Inflammatory macrophage (primary cell): ENCODE measurements at regions not wholly inside any gene's neighbourhood (a gene's known extent, or its start where the extent isn't known, plus 50 kb on each side); places are given as distances from the start of the nearest gene placed in this dataset.
"Not testable (repeated sequence)": the region's sequence is repeated elsewhere in the genome, so short reads cannot be mapped to it uniquely, and the experiment has no call there.

ENCODE experiments used
- DNase-seq, 2 donors: peaks; one replicate each; pipeline ENCODE4 v3.0.0-alpha.2; 2020 to 2022

DNA sequence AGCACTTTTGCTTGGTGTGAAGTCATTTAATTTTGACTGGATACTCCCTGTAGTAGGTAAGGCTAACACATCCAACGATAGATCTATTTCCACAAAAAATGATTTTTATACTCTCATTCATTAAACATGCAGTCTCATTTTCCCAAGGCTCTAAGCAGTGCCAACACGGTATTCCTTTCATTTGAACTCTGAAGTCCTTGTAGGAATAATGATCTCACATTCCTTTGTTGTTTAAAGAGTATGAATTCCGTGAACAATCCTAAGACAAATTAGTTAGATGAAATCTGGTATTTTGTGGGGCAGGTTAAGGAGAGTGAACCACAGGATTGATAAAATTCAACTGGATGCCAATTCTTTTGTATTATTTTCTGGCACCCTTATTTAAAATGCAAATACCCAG lies 66.6 kb downstream of the LACC1 start:
- DNase-seq: no peak

DNA sequence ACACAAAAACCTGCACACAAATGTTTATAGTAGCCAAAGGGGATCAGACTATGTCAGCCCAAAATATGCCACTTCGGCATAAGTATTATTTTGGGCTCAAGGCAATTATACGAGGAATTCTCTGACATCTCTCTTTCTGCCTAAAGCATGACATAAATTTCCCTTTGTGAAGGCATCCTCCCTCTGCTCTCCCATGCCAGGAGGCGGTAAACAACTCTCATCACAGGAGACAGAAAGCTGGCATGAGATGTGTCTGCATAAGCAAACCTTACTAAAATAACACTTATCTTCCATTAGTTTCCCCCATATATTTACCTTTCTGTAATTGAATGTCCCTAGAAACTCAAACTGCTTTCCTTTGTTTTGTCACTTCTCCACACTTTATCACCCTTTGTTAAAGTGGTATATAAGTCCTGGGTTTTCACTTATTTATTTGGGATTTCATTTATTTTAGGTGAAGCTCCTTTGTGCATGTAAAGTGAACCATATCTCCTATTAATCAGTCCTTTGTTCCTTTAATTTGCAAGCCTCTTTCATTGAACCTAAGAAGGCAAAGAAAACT lies 68.3 kb downstream of the LACC1 start:
- DNase-seq: no peak

DNA sequence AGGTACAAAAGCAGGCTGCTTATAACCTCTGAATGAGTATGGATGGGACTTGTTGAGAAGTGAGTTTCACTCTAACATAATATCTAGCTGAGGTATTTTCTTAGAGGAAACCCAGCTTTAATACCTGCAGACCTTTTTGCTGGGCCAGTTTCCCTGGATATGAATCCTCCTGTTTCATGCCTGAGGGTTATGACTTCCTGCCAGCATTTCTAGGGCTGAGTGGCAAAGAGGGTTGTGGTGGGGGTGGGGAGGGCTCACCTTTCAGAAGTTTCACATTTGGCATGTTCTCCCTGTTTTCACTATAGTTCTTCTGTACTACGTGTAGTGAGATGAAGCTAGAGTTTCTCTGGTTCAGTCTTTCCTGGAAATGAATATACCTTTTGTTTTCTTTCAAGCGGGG lies 73.7 kb downstream of the LACC1 start:
- no peak for DNase-seq

DNA sequence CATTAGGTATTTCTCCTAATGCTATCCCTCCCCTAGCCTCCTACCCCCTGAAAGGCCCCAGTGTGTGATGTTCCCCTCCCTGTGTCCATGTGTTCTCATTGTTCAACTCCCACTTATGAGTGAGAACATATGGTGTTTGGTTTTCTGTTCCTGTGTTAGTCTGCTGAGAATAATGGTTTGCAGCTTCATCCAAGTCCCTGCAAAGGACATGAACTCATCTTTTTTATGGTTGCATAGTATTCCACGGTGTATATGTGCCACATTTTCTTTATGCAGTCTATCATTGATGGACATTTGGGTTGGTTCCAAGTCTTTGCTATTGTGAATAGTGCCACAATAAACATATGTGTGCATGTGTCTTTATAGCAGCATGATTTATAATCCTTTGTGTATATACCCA lies 77.3 kb downstream of the LACC1 start:
- not testable (repeated sequence) for DNase-seq

DNA sequence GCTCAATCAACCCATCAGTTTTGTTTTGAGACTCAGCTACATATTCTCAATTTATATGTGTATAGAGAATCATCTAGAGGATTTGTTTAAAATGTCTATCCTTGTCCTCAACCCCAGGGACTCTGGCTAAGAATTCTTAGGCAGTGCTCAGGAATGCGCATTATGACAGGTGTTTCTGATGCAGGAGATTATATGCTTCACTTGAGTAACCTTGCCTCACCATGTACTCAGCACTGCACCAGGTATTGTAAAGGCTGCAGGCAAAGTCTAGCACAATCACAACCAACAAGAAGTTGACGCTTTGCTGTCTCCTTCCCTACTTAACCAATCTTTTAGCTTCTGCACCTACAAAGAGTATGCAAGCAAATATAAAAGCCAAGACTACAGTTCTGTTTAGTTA lies 79.6 kb downstream of the LACC1 start:
- DNase-seq: no peak

DNA sequence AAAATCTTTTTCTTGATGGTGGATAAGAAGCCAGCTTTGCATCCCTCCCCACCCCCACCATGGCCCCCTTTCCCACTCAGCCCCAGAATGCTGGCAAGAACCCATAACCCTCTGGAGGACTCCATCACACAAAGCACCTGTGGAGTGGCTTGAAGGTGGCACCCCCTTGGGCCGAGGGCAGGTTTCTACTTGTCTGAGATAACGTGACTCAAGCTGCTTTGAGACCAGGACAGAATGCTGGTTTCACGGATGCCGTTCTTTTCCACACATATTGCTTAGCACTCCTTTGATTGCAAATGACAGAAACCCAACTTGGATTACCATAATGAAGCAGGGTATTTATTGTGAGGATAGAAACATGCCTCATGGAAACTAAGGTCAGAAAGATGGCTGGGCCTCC lies 82.2 kb downstream of the LACC1 start:
- DNase-seq: no peak

DNA sequence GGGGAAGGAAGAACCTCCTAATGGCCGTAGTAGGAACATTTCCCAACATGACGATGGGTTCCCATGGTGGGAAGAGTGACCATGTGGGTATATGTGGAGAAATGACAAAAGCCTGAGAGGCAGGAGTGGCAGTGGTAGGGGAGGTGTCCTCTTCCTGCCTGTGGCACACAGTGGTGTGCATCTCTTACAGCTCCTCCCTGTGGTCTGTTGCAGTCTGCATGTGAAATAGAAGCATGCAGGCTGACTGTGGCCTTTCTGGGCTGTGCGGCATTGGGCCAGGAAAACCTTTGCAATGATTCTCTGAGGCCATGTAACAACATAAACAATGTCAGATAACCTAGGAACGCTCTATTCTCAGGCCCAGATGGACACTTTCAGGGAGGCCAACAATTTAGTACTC lies 84.0 kb downstream of the LACC1 start:
- DNase-seq: no peak

DNA sequence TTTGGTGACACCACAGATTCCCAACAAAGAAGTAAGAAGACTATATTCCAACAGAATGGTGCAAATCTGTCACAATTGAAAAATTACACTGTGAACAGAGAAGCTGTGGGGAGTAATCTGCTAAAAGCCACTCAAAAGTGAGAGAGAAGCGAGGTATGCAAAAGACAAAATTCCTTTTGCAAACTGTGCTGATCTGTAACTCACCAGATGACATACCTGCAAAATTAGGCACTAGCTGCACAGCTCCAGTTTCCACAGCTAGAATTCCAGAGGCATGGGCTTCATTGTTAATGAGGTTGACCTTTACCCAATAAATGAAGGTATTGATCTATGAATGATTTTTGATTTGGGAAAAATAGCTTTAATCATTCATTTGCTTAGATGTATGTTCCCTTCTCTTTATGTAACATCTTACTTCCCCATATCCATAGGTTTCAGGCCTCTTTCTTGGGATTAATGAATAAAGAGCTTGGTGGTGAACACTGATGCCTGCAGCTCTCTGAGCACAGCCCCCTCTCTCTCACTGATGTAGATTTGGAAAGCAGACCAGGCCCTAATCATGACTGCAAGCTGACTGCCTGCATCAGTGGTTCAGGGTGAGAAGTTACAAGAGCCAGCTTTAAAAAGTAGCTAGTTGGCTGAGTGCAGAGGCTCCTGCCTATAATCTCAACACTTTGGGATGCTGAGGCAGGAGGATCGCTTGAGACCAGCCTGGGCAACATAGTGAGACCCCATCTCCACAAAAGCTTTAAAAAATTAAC lies 85.2 kb downstream of the LACC1 start:
- DNase-seq: no peak

DNA sequence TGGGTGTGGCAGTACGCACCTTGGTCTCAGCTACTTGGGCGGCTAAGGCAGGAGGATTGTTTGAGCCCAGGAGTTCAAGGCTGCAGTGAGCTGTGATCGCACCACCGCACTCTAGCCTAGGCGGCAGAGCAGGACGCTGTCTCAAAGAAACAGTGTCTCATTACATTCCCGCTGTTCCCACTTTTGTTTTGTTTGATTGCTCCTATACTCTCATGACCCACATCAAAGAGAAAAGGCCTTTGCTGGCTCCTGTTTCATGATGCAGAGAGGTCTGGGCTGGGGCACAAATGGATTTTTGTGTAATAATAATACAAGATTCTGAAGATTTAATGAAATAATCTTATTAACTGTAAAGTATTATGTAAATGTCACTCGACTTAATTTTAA lies 85.7 kb downstream of the LACC1 start:
- no peak for DNase-seq

DNA sequence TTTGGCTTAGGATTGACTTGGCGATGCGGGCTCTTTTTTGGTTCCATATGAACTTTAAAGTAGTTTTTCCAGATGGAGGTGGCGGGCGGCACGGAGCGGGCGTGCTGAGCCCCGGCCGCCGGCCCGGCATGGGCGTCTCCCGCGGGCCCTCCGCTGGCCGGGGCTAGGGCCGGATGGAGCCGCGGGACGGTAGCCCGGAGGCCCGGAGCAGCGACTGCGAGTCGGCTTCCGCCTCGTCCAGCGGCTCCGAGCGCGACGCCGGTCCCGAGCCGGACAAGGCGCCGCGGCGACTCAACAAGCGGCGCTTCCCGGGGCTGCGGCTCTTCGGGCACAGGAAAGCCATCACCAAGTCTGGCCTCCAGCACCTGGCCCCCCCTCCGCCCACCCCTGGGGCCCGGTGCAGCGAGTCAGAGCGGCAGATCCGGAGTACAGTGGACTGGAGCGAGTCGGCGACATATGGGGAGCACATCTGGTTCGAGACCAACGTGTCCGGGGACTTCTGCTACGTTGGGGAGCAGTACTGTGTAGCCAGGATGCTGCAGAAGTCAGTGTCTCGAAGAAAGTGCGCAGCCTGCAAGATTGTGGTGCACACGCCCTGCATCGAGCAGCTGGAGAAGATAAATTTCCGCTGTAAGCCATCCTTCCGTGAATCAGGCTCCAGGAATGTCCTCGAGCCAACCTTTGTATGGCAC lies 88.7 kb downstream of the LACC1 start:
- not testable (repeated sequence) for DNase-seq

DNA sequence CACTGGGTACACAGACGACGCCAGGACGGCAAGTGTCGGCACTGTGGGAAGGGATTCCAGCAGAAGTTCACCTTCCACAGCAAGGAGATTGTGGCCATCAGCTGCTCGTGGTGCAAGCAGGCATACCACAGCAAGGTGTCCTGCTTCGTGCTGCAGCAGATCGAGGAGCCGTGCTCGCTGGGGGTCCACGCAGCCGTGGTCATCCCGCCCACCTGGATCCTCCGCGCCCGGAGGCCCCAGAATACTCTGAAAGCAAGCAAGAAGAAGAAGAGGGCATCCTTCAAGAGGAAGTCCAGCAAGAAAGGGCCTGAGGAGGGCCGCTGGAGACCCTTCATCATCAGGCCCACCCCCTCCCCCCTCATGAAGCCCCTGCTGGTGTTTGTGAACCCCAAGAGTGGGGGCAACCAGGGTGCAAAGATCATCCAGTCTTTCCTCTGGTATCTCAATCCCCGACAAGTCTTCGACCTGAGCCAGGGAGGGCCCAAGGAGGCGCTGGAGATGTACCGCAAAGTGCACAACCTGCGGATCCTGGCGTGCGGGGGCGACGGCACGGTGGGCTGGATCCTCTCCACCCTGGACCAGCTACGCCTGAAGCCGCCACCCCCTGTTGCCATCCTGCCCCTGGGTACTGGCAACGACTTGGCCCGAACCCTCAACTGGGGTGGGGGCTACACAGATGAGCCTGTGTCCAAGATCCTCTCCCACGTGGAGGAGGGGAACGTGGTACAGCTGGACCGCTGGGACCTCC lies 89.4 kb downstream of the LACC1 start:
- DNase-seq: not testable (repeated sequence)

DNA sequence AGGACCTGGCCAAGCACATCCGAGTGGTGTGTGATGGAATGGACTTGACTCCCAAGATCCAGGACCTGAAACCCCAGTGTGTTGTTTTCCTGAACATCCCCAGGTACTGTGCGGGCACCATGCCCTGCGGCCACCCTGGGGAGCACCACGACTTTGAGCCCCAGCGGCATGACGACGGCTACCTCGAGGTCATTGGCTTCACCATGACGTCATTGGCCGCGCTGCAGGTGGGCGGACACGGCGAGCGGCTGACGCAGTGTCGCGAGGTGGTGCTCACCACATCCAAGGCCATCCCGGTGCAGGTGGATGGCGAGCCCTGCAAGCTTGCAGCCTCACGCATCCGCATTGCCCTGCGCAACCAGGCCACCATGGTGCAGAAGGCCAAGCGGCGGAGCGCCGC lies 90.2 kb downstream of the LACC1 start:
- DNase-seq: not testable (repeated sequence)

DNA sequence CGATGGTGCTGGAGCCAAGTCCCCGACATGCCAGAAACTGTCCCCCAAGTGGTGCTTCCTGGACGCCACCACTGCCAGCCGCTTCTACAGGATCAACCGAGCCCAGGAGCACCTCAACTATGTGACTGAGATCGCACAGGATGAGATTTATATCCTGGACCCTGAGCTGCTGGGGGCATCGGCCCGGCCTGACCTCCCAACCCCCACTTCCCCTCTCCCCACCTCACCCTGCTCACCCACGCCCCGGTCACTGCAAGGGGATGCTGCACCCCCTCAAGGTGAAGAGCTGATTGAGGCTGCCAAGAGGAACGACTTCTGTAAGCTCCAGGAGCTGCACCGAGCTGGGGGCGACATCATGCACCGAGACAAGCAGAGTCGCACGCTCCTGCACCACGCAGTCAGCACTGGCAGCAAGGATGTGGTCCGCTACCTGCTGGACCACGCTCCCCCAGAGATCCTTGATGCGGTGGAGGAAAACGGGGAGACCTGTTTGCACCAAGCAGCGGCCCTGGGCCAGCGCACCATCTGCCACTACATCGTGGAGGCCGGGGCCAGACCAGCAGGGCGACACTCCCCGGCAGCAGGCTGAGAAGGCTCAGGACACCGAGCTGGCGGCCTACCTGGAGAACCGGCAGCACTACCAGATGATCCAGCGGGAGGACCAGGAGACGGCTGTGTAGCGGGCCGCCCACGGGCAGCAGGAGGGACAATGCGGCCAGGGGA lies 91.0 kb downstream of the LACC1 start:
- not testable (repeated sequence) for DNase-seq

DNA sequence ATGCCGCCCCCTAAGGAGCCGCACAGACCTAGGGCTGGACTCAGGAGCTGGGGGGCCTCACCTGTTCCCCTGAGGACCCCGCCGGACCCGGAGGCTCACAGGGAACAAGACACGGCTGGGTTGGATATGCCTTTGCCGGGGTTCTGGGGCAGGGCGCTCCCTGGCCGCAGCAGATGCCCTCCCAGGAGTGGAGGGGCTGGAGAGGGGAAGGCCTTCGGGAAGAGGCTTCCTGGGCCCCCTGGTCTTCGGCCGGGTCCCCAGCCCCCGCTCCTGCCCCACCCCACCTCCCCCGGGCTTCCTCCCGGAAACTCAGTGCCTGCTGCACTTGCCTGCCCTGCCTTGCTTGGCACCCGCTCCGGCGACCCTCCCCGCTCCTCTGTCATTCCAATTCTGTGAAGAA lies 91.6 kb downstream of the LACC1 start:
- not testable (repeated sequence) for DNase-seq

DNA sequence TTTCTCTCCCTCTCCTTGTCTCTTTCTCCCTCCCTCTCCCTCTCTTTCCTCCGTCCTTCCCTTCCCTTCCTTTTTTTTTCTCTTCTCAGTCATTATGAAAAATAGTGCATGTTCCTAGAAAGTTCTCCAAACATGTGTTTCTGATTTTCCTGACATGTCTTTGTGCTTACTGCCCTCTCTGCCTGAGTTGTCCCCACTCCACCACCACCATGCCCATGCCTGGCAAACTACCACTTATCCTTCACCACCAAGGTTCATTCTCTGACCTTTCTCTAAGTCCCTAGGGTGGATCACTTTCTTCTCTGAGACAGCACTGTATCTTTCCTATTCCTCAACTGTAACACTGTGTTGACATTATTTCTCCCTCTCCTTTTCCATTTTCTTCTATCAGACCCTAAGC lies 98.2 kb downstream of the LACC1 start:
- DNase-seq: no peak

DNA sequence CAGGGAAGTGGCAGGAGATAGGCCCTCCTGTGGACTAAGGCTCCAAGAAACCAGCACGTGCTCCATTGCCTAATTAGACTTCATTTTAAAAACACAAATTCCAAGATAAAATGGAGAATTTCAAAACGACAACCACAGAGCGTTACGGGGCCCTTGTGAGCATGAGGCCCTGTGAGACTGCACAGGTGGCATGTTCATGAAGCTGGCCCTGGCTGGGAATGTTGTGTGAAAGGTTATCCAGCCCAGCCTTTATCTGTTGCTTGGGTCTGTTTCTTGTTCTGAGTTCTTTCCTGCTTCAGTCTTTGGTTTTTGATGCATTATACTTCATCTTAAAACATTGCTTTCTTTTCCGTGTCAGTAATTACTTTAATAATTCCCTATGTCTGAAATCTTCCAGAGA lies 99.0 kb downstream of the LACC1 start:
- no peak for DNase-seq

DNA sequence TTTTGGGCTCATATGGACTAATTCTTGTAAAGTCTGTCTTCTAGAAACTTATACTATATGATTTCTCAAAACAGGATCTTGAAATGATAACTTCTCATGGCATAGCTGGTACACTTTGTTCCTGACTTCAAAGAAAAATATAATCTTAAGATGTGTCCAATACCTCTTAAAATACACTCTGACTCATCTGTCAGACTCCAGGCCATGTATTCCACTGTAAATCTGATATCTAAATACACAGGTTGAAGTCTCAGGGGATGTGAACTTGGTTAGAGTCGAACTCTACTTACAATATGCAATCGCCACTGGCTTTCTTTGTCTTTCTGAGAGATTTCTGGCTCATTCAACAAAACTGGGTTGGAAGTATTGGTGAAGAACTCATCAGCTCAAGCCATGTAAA lies 99.8 kb downstream of the LACC1 start:
- no peak for DNase-seq

DNA sequence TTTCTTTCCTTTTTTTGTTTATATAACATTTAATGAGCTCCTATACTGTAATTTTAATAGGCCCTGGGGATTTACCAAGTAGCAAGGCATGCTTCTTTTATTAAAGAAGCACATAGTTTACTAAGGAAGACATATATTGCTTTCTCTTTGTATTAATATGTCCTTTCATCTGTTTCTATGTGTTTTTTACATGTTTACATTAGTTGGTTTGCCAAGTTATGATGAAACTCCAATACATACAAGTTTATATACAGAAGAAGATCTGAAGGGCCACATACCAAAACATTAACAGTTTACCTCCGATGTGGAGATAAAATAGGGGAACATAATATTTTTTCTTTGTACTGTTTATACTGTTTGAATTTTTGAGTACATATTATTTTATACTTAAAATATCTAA lies 100.9 kb downstream of the LACC1 start:
- DNase-seq: no peak

DNA sequence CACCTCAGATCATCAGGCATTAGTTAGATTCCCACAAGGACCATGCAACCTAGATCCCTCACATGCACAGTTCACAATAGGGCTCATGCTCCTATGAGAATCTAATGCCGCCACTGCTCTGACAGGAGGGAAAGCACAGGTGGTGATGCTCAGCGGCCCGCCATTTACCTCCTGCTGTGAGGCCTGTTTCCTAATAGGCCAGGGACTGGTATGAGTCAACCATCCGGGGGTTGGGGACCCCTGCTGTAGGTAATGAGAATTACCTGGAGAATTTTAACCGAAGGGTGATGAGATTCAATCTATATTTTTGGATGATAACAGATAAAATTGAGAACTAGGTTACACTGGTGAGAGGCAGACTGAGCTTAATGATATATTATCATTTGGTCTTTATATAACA lies 101.4 kb downstream of the LACC1 start:
- no peak for DNase-seq

DNA sequence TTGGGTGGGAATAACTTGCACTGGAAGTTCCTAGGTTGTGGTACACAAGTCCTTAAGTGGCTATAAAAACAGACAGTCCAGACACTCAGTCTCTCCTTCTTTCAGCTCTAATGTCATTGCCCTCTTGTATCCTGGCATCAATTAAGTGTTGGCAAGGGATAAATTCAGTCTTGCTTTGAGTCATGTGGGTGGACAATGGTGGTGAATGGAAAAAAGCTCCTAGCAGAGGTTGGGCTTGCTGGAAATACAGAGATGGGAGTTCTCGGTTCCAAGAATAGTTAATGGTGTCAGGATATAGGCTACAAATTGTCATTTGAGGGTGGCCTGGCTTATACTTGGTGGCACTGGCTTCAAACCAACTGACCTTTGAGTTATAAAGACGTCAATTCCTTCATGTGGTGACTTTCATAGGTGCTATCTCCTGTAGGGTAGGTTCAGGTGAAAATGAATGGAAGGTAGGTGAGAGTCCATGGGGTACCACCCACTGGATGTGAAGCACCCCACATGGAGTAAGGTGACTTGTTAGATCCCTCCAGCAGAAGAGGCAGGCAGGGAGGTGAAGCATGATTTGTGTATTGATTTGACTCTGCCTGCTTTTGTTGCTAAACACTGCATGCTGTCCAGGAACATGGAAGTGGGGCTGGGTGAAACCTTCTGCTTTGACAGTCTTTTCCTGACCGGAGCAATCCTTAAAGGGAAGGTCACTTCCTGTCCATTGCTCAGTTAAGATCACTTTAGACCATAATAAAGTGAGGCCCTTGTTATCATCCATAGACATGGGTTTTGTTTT lies 102.0 kb downstream of the LACC1 start:
- no peak for DNase-seq

DNA sequence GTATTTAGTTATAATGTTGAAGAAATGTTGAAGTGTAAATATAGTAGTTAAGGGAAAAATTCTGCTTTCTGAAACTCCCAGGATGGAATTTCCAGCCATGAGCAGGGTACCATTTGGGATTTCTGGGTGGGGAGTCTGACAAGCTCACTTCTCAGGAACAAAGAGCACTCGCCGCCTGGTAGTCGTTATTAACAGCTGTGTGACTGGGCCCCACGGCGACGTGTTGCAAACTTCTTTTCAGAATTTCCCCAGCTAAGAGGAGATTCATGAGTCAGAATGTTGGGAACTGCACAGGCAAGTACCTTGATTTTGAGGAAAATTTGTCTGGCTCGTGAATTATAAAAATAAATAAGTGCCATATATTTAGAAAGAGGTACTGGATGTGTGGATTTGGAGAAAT lies 103.7 kb downstream of the LACC1 start:
- no peak for DNase-seq

DNA sequence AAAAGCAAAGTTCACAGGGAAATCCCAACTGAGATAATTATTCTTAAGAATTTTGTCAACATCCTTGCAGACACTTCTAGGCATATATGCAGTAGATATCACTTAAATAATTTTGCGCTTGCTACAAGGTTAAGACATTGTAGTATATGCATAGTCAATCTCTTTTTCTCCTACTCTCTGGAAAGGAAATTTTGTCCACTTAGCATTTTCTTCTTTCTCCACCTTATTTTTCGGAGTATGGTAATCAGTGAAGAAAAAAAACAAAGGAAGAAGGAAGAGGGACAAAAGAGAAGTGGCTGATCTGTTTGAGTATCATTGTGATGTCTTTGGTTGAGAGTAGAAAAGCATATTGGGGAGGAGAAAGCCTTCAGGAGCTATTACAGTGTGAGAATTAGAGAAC lies 104.6 kb downstream of the LACC1 start:
- DNase-seq: no peak
